ENCODE measurements at regions not wholly inside any gene's neighbourhood (a gene's known extent, or its start where the extent isn't known, plus 50 kb on each side); places are given as distances from the start of the nearest gene placed in this dataset.

DNA sequence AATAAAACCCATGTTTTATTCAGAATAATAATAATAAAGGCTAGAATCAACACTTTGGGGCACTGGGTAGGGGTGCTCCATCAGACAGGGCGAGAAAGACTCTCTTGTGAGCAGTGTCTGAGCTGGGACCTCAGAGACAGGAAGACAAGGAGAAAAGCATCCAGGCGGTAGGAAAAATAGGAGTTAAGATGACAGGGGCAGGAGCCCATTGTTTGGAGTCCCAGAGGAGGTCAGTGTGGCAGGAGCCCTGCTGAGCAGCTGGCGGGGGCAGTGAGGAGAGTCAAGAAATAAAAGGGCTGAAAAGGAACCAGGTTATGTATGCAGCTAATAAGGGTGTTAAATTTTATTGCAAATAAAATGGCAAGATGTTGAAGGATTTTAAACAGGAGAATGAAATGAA, 457.4 kb downstream of the FBXO15 start:
- Histone ChIP-seq H3K27ac (ENCODE audit: low read depth in 1 of 2, low read length in 2 of 2) (no peak overlapping the region), H3K27me3 (ENCODE audit: control insufficient read depth in 4 of 4, insufficient read depth in 4 of 4, low read length in 3 of 4) (peaks cover 0 to 3% (median 0%) of the 10 kb centered on the region in 4 donors), H3K4me1 (ENCODE audit: control insufficient read depth in 4 of 4, insufficient read depth in 4 of 4, low read length in 3 of 4) (no peaks in the 10 kb centered on the region), H3K36me3 (ENCODE audit: control insufficient read depth in 4 of 4, insufficient read depth in 3 of 4, low read depth in 1 of 4, low read length in 3 of 4) (no peaks in the 10 kb centered on the region), H3K9me3 (ENCODE audit: control insufficient read depth in 4 of 4, low read length in 3 of 4) (no peaks in the 10 kb centered on the region), H3K9ac (ENCODE audit: low read depth in 1 of 2, low read length in 2 of 2) (no peak overlapping the region), H3K4me3 (ENCODE audit: low read depth in 1 of 3, low read length in 3 of 3) (no peak overlapping the region)
- TF ChIP-seq TAF1 (conservative IDR thresholded peaks at IDR 0.05) (no peak), JUND (IDR thresholded peaks at IDR 0.05) (no peak), HNF4A (conservative IDR thresholded peaks at IDR 0.05) (no peak), FOXA1 (IDR thresholded peaks at IDR 0.05) (no peak), RXRA (IDR thresholded peaks at IDR 0.05) (no peak), YY1 (IDR thresholded peaks at IDR 0.05) (no peak)
- TF ChIP-seq, protein P1, sequence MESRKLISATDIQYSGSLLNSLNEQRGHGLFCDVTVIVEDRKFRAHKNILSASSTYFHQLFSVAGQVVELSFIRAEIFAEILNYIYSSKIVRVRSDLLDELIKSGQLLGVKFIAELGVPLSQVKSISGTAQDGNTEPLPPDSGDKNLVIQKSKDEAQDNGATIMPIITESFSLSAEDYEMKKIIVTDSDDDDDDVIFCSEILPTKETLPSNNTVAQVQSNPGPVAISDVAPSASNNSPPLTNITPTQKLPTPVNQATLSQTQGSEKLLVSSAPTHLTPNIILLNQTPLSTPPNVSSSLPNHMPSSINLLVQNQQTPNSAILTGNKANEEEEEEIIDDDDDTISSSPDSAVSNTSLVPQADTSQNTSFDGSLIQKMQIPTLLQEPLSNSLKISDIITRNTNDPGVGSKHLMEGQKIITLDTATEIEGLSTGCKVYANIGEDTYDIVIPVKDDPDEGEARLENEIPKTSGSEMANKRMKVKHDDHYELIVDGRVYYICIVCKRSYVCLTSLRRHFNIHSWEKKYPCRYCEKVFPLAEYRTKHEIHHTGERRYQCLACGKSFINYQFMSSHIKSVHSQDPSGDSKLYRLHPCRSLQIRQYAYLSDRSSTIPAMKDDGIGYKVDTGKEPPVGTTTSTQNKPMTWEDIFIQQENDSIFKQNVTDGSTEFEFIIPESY (IDR thresholded peaks at IDR 0.05): no peak
- TF ChIP-seq, protein P2, sequence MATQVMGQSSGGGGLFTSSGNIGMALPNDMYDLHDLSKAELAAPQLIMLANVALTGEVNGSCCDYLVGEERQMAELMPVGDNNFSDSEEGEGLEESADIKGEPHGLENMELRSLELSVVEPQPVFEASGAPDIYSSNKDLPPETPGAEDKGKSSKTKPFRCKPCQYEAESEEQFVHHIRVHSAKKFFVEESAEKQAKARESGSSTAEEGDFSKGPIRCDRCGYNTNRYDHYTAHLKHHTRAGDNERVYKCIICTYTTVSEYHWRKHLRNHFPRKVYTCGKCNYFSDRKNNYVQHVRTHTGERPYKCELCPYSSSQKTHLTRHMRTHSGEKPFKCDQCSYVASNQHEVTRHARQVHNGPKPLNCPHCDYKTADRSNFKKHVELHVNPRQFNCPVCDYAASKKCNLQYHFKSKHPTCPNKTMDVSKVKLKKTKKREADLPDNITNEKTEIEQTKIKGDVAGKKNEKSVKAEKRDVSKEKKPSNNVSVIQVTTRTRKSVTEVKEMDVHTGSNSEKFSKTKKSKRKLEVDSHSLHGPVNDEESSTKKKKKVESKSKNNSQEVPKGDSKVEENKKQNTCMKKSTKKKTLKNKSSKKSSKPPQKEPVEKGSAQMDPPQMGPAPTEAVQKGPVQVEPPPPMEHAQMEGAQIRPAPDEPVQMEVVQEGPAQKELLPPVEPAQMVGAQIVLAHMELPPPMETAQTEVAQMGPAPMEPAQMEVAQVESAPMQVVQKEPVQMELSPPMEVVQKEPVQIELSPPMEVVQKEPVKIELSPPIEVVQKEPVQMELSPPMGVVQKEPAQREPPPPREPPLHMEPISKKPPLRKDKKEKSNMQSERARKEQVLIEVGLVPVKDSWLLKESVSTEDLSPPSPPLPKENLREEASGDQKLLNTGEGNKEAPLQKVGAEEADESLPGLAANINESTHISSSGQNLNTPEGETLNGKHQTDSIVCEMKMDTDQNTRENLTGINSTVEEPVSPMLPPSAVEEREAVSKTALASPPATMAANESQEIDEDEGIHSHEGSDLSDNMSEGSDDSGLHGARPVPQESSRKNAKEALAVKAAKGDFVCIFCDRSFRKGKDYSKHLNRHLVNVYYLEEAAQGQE (IDR thresholded peaks at IDR 0.05): no peak
- TF ChIP-seq, protein P3, sequence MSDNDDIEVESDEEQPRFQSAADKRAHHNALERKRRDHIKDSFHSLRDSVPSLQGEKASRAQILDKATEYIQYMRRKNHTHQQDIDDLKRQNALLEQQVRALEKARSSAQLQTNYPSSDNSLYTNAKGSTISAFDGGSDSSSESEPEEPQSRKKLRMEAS (IDR thresholded peaks at IDR 0.05): no peak
- TF ChIP-seq, protein P4, sequence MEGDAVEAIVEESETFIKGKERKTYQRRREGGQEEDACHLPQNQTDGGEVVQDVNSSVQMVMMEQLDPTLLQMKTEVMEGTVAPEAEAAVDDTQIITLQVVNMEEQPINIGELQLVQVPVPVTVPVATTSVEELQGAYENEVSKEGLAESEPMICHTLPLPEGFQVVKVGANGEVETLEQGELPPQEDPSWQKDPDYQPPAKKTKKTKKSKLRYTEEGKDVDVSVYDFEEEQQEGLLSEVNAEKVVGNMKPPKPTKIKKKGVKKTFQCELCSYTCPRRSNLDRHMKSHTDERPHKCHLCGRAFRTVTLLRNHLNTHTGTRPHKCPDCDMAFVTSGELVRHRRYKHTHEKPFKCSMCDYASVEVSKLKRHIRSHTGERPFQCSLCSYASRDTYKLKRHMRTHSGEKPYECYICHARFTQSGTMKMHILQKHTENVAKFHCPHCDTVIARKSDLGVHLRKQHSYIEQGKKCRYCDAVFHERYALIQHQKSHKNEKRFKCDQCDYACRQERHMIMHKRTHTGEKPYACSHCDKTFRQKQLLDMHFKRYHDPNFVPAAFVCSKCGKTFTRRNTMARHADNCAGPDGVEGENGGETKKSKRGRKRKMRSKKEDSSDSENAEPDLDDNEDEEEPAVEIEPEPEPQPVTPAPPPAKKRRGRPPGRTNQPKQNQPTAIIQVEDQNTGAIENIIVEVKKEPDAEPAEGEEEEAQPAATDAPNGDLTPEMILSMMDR (IDR thresholded peaks at IDR 0.05; ENCODE audit: low read depth, low read length, missing input control): no peak
- DNase-seq (ENCODE audit: low spot score): no peak
- 32% methylated on average over 3 of the region's 3 CpGs for WGBS

DNA sequence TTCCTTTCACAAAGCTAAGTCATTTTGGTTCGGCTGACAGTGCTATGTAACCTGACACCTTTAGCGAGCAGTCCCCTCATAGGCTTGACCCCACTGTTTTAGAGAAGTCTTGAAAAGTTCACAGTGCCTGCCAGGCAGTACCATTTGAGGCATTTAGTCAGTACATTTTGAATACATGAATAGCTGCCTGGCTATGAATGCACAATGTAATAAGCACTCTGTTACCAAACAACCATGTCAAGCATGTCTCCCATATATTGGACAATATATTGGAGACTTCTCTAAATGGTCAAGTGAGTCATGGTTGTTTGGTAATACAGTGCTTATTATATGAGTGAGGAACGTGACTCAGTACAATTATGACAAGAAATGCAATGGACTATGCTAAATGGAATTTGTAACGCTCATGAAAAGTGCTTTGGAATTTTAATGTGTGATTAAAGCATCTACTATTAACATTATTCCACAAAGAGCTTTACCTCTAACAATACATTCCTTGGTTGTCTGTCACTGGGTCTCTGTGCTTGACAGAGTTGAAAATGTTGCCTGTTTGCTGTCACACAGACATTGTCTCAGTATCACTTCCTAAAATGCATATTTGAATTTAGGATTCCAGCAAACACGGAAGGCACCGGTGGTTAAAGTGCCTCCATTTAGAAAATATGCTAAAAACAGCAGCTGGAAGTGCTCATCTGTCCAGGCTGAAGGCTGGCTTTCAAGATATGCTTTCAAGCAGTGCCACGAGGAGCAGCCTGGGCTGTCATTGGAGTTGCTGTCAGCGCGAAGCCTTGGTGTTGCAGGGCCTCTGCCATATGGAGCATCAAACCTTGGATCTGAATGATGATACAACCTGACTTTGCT, 458.6 kb downstream of the FBXO15 start:
- WGBS: 50% methylated on average over 9 of the region's 9 CpGs
- no peaks in the 10 kb centered on the region for H3K36me3 ChIP-seq (ENCODE audit: control insufficient read depth in 4 of 4, insufficient read depth in 3 of 4, low read depth in 1 of 4, low read length in 3 of 4)
- H3K9me3 ChIP-seq (ENCODE audit: control insufficient read depth in 4 of 4, low read length in 3 of 4): no peaks in the 10 kb centered on the region
- H3K27ac ChIP-seq (ENCODE audit: low read depth in 1 of 2, low read length in 2 of 2): no peak overlapping the region
- H3K9ac ChIP-seq (ENCODE audit: low read depth in 1 of 2, low read length in 2 of 2): no peak overlapping the region
- no peaks in the 10 kb centered on the region for H3K4me1 ChIP-seq (ENCODE audit: control insufficient read depth in 4 of 4, insufficient read depth in 4 of 4, low read length in 3 of 4)
- DNase-seq (ENCODE audit: low spot score): no peak
- H3K27me3 ChIP-seq (ENCODE audit: control insufficient read depth in 4 of 4, insufficient read depth in 4 of 4, low read length in 3 of 4): peaks cover 0 to 3% (median 0%) of the 10 kb centered on the region in 4 donors
- no peak overlapping the region for H3K4me3 ChIP-seq (ENCODE audit: low read depth in 1 of 3, low read length in 3 of 3)
- TF ChIP-seq, protein P4 (IDR thresholded peaks at IDR 0.05; ENCODE audit: low read depth, low read length, missing input control): no peak
- TF ChIP-seq, protein P5, sequence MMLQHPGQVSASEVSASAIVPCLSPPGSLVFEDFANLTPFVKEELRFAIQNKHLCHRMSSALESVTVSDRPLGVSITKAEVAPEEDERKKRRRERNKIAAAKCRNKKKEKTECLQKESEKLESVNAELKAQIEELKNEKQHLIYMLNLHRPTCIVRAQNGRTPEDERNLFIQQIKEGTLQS (IDR thresholded peaks at IDR 0.05): no peak
- TF ChIP-seq FOXA1 (IDR thresholded peaks at IDR 0.05) (no peak), GABPA (IDR thresholded peaks at IDR 0.05 in 1 of 2, conservative IDR thresholded peaks at IDR 0.05 in 1 of 2) (no peak), TAF1 (conservative IDR thresholded peaks at IDR 0.05) (no peak), EGR1 (IDR thresholded peaks at IDR 0.05; ENCODE audit: low read depth in 2 of 2) (no peak), JUND (IDR thresholded peaks at IDR 0.05) (no peak), HNF4G (IDR thresholded peaks at IDR 0.05) (no peak), FOXA2 (IDR thresholded peaks at IDR 0.05) (no peak)
- TF ChIP-seq, protein P2 (IDR thresholded peaks at IDR 0.05): no peak
- TF ChIP-seq, protein P3 (IDR thresholded peaks at IDR 0.05): no peak

All from liver (tissue), 8 donors.